ENCODE measurements at regions not wholly inside any gene's neighbourhood (a gene's known extent, or its start where the extent isn't known, plus 50 kb on each side); places are given as distances from the start of the nearest gene placed in this dataset.
A peak's percentile ranks its signal among the peaks of the same experiment; 100 is the strongest.
"Not testable (repeated sequence)": the region's sequence is repeated elsewhere in the genome, so short reads cannot be mapped to it uniquely, and the experiment has no call there.

DNA sequence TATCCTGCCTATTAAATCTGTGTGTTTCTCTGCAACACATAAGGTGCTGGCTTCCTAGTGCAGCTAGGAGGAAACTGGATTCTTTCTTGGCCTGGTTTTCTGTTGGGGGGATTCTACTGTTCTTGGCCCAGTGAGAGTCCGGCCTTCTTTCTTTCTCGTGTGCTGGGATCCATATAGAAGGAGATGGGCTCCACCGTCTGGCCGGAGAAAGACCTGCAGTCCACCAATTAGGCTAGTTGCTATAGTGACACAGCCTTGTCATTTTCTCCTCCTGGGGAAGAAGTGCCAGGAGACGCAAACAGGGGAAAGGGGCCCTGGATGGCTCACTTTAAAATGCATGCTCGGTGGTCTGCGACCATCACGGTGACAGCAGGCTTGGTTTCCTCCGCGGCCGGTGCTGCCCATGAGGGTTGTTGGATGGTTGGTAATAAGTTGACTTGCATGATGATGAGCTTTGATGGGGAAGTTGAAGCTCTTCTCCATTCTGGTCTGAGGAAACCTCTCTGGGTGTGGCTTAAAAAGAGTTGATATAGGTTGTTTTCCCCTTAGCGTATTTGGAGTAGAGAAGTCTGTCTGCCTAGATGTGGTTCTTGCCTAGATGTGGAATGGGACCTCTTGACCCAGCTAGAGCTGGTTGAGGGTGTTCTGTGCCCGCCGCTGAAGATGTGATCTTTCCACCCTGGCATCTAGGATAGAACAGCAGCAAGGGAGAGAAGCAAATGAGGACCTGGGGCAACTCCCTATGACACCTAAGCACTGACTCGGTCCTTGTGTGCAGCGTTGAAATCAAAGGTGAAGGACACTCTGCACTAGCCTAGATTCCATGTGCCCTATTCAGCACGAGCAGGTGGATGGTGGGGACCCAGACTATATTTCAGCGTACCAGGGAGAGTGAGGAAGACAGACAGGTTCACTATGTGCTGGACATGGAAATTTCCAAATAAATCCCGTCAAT is 1335.0 kb downstream of the BRD1 start:
- FAIRE-seq (no peak), DNase-seq (ENCODE audit: low spot score) (peak; percentile 42)

DNA sequence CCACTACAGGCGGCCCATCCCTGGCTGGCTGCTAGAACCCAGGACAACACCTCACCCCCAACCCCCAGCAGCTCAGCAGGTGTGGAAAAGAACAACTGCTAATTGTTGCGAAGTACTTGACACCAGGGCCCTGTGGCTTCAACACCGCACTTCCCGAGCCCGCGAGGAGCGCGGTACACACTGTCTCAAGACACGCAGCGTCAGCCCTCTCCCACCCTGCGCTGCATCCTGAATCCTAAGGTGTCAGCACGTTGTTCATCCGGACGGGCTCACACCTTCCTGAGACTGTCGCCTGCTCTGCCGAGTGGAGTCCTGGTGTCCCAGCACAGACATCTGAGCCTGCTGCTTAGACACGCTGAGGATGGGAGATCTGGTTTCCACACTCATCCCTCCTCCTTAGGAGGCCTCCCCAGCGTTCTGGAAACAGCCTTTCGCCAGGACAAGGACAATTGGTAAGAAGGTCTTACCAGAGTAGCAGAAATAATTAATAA is 1336.2 kb downstream of the BRD1 start:
- no peak for DNase-seq (ENCODE audit: low spot score)
- no peak for FAIRE-seq

GRCh38 chr22:48490500-48491411 is 1336.9 kb downstream of the BRD1 start:
- DNase-seq (ENCODE audit: low spot score), result no peak
- FAIRE-seq, result no peak

- FAIRE-seq, result no peak
- no peak for DNase-seq (ENCODE audit: low spot score)
These were observed 1337.8 kb downstream of the BRD1 start for GRCh38 chr22:48489551-48490499.

GRCh38 chr22:48488611-48489511 is 1338.8 kb downstream of the BRD1 start:
- FAIRE-seq (no peak), DNase-seq (ENCODE audit: low spot score) (no peak)

DNA sequence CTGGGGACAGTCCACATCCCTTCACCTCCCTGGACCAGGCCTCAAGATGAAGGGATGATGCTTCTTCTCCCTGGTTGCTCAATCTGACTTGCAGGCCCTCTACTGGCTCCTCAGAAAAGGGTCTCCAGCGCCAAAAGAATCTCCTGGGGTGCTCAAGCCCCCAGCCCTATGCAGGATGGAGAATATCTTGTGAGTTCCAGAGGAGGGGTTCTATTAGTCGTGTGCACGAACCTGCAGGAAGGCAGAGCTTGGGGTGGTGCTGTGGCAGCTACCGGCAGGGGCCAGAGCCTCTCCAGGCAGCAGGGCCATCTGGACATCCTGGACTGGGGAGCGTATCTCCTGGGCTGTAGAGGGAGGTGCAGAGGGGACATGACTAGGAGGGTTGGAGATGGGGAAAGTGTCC is 1339.5 kb downstream of the BRD1 start:
- FAIRE-seq, result no peak

DNA sequence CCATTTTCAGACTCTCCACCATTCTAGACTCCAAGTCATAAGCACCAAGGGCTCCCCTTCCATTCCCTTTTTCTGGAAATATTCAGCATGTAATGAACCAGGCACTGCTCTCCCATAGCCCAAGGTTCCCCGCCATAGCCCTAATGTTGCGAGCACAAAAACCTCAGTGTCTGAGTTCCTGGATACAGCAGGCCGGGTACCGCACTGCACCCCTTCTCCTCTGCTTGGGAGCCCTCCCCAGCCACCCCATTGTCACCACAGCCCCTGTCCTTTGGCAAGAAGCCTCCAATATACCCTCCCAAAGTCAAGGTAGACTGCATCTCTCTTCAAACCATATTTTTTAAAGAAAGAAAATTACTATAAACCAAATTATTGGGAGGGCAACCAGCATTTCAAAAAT is 1341.1 kb downstream of the BRD1 start:
- DNase-seq (ENCODE audit: low spot score) (no peak), FAIRE-seq (no peak)

More for the DNA sequence above, 1339.5 kb downstream of the BRD1 start:
- DNase-seq (ENCODE audit: low spot score), result no peak

GRCh38 chr22:48486134-48486532 is 1341.5 kb downstream of the BRD1 start:
- DNase-seq (ENCODE audit: low spot score), result no peak
- no peak for FAIRE-seq

- FAIRE-seq (no peak), DNase-seq (ENCODE audit: low spot score) (no peak)
These were observed 1342.2 kb downstream of the BRD1 start for GRCh38 chr22:48485149-48486133.

- DNase-seq (ENCODE audit: low spot score), result no peak
- no peak for FAIRE-seq
These were observed 1343.7 kb downstream of the BRD1 start for GRCh38 chr22:48483764-48484528.

DNA sequence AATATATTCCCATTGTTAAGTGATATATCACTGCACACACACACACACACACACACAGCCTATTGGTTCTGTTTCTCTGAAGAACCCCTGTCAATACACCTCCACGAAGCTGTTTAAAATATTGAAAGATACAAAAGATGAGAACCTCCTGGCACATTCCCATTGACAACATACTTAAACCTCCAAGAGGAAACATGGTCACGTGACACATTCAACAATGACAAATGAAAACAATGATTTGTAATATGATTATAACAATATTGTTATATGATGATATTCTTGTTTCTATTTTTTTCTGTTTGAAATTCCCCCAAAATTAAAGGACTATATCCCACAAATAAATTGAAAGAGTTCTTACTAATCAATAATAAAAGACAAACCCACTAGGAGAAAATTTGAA is 1344.9 kb downstream of the BRD1 start:
- no peak for FAIRE-seq
- no peak for DNase-seq (ENCODE audit: low spot score)

GRCh38 chr22:48482198-48482597 is 1345.5 kb downstream of the BRD1 start:
- FAIRE-seq; DNase-seq (ENCODE audit: low spot score): not testable (repeated sequence)

- no peak for FAIRE-seq
- DNase-seq (ENCODE audit: low spot score), result no peak
These were observed 1345.9 kb downstream of the BRD1 start for GRCh38 chr22:48481748-48482147.

DNA sequence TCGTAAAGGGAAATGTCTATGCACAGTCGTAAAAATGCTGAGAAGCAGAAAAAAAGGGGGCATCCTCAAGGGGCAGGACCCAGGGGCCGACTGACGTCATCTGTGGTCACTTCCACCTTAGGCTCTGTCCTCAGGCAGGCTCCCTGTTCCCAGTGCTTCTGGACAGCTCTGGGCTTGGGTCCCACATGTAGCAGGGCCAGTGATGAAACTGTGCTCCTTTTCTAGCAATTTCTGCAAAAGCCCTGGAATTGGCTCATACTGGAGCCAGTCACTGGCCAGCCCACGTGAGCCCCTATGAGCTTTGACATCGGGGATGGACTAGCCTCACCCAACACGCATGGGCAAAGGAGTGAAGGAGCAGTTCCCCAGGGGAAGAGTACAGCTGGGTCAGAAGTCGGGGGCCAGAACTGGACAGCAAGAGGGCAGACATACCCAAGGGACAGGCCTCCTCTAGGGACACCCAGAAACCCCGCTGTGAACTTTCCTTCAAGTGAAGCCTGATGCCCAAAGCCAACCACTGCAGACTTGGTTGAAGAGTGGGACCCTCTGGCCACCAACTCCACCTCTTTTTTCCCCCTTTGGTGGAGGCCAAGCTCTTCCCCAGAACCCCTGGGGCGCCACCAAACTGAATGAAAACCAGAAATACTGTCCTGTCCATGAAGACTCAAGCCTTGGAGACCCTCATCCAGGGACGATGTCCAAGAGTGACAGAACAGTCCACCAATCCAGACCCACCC is 1349.0 kb downstream of the BRD1 start:
- DNase-seq (ENCODE audit: low spot score) (no peak), FAIRE-seq (no peak)

DNA sequence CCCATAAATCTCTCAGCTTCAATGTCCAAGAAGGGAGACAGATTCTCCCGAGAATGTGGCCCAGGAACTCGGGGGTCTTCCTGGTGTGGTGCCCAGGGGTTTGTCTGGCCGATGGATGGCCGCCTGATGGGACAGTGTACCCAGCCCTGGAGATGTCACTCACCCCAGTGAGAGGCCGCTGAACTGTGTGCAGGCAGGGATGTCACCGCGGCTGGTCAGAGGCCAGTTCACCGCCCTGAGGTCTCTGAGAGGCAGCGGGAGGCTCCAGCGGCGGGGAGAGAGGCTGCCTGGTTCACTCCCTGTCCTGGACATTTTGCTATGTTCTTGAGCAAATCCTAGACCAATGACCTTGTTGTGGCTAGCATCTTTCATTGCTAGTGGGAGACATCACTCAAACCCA is 1349.5 kb downstream of the BRD1 start:
- no peak for FAIRE-seq
- no peak for DNase-seq (ENCODE audit: low spot score)

DNA sequence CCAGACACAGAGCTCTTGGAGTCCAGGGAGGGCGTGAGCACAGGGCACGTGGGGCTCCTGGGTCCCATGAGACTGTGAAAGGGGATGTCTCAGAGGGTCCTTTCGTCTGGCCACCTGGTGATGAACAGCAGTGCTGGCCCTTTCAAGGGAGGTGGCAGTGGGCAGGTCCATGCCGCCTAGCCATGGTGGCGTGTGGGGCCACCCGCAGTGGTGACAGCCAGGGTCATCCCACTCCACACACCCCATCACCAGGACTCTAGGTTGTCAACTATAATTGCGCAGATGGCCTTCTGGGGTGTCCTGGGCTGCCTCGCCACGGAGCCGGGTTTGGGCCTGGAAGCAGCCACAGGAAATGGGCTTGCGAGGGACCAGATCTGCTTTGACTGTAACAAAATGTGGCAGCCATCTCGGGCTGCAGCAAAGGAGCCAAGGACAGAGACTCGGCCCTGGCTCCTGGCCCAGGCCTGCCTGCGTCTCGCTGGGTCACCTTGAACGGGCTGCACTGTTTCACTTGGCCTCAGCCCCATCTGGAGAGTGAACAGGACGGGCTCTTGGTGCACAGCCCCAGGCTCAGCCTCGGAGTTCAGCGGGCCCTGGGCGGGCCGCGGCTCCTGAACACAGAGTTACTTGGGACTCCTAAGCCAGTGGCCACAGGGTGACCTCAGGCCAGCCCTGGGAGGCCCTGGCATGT is 1350.5 kb downstream of the BRD1 start:
- DNase-seq (ENCODE audit: low spot score) (no peak), FAIRE-seq (no peak)

All from RCC 7860 (cell line).